H1 (cell line): ENCODE measurements at regions not wholly inside any gene's neighbourhood (a gene's known extent, or its start where the extent isn't known, plus 50 kb on each side); places are given as distances from the start of the nearest gene placed in this dataset.
A peak's percentile ranks its signal among the peaks of the same experiment; 100 is the strongest.

Experiments
- CTCF ChIA-PET: fragments of 300-600 bp; sonication (Branson Sonifier 250); formaldehyde crosslinking; loops from one replicate; lab custom pipeline; 2021; ENCODE audit not compliant: partially characterized antibody; lab: Charles Lee
- POLR2A ChIA-PET: fragments of 300-600 bp; sonication (Branson Sonifier 250); formaldehyde crosslinking; loops from one replicate; lab custom pipeline; 2021; ENCODE audit warnings: inconsistent platforms; ENCODE audit not compliant: partially characterized antibody; lab: Charles Lee
- DNase-seq, 2 experiments: peaks; one replicate each; pipeline versions ENCODE4 v3.0.0 to v3.0.0-alpha.2; 2010 to 2022; ENCODE audit warnings: low spot score in 2 of 2, low read depth in 1 of 2, mixed read lengths in 1 of 2
- FAIRE-seq: peaks from 2 replicates; lab custom pipeline; 2011; peaks lifted over from hg19 to GRCh38; lab: Jason Lieb, UNC
- H2AFZ ChIP-seq: 2 replicates; pipeline ENCODE4 v1.8.1; 2012; ENCODE audit warnings: low read length, inconsistent platforms
- H2AK5ac ChIP-seq: 2 replicates; pipeline ENCODE4 v1.6.1; 2013; ENCODE audit warnings: low read depth, low read length
- H2BK120ac ChIP-seq: replicated peaks from 2 replicates; pipeline ENCODE3; 2013; ENCODE audit warnings: low read depth, low read length, inconsistent platforms
- H2BK12ac ChIP-seq: 2 replicates; pipeline ENCODE4 v1.6.1; 2013; ENCODE audit warnings: low read depth, low read length
- H2BK15ac ChIP-seq: 2 replicates; pipeline ENCODE4 v1.6.1; 2013; ENCODE audit warnings: low read length
- H2BK20ac ChIP-seq: 2 replicates; pipeline ENCODE4 v1.6.1; 2013; ENCODE audit warnings: low read length
- H2BK5ac ChIP-seq: 2 replicates; pipeline ENCODE4 v1.6.1; 2013; ENCODE audit warnings: low read depth, low read length
- H3K14ac ChIP-seq: 2 replicates; pipeline ENCODE4 v1.6.1; 2013; ENCODE audit warnings: inconsistent platforms; ENCODE audit not compliant: insufficient read length
- H3K18ac ChIP-seq: 2 replicates; pipeline ENCODE4 v1.6.1; 2013; ENCODE audit warnings: low read length; ENCODE audit errors: extremely low read depth
- H3K23ac ChIP-seq: 2 replicates; pipeline ENCODE4 v1.6.1; 2013; ENCODE audit warnings: inconsistent platforms; ENCODE audit not compliant: insufficient read length
- H3K23me2 ChIP-seq: 2 replicates; pipeline ENCODE4 v1.6.1; 2013; ENCODE audit warnings: low read depth, low read length
- H3K27ac ChIP-seq: 2 replicates; pipeline ENCODE4 v1.6.1; 2011; ENCODE audit warnings: low read depth, low read length, inconsistent platforms
- H3K27me3 ChIP-seq, 4 experiments: replicated peaks in 1 of 4; 1 replicate in 1 of 4; 2 replicates in 3 of 4; pipeline versions ENCODE4 v1.6.1 to v1.8.1; 2011 to 2013; ENCODE audit warnings: low read length in 3 of 4, mild to moderate bottlenecking in 3 of 4, inconsistent platforms in 2 of 4, mixed read lengths in 2 of 4, moderate library complexity in 1 of 4; ENCODE audit not compliant: control insufficient read depth in 3 of 4, insufficient read depth in 3 of 4; ENCODE audit errors: extremely low read depth in 1 of 4
- H3K36me3 ChIP-seq, 4 experiments: 2 replicates each; pipeline versions ENCODE4 v1.6.1 to v1.8.1; 2011 to 2013; ENCODE audit warnings: mild to moderate bottlenecking in 4 of 4, low read length in 3 of 4, moderate library complexity in 2 of 4, control low read depth in 1 of 4, inconsistent platforms in 1 of 4; ENCODE audit not compliant: insufficient read depth in 4 of 4, control insufficient read depth in 2 of 4
- H3K4ac ChIP-seq: replicated peaks from 2 replicates; pipeline ENCODE3; 2013; ENCODE audit warnings: low read length, low read depth, mixed read lengths, inconsistent platforms; ENCODE audit not compliant: insufficient read length
- H3K4me1 ChIP-seq, 4 experiments: replicated peaks in 1 of 4; 1 replicate in 1 of 4; 2 replicates in 3 of 4; pipeline versions ENCODE4 v1.6.1 to v1.8.1; 2011 to 2013; ENCODE audit warnings: low read length in 3 of 4, inconsistent platforms in 2 of 4, mixed read lengths in 1 of 4; ENCODE audit not compliant: insufficient read depth in 4 of 4, control insufficient read depth in 3 of 4
- H3K4me2 ChIP-seq, 2 experiments: 2 replicates each; pipeline versions ENCODE4 v1.6.1 to v1.8.1; 2011 to 2013; ENCODE audit warnings: low read depth in 2 of 2, low read length in 2 of 2, control low read depth in 1 of 2, inconsistent platforms in 1 of 2, mild to moderate bottlenecking in 1 of 2; ENCODE audit not compliant: insufficient read depth in 1 of 2
- H3K4me3 ChIP-seq, 4 experiments: fragments of 200-600, 300-600 bp in 1 of 4; sonication (generic), shearing (Covaris generic), sonication (Bioruptor Twin) in 1 of 4; 2 replicates each; pipeline versions ENCODE4 v1.5.1 to v1.8.1; 2011 to 2016; ENCODE audit warnings: low read length in 4 of 4, low read depth in 3 of 4, control low read depth in 2 of 4, inconsistent platforms in 2 of 4, mild to moderate bottlenecking in 2 of 4, mixed read lengths in 1 of 4, moderate library complexity in 1 of 4; ENCODE audit not compliant: insufficient read depth in 2 of 4; ENCODE audit errors: extremely low read depth in 1 of 4
- H3K56ac ChIP-seq: replicated peaks from 2 replicates; pipeline ENCODE3; 2013; ENCODE audit warnings: low read depth, mild to moderate bottlenecking, mixed read lengths, low read length, inconsistent platforms; ENCODE audit not compliant: insufficient read length
- H3K79me1 ChIP-seq: 2 replicates; pipeline ENCODE4 v1.6.1; 2013; ENCODE audit warnings: low read depth, low read length, control low read depth
- H3K79me2 ChIP-seq, 2 experiments: 2 replicates each; pipeline versions ENCODE4 v1.6.1 to v1.8.1; 2012 to 2013; ENCODE audit warnings: low read length in 2 of 2, mild to moderate bottlenecking in 2 of 2, inconsistent platforms in 1 of 2; ENCODE audit not compliant: insufficient read depth in 2 of 2, control insufficient read depth in 1 of 2
- H3K9ac ChIP-seq, 4 experiments: replicated peaks in 1 of 4; 1 replicate in 1 of 4; 2 replicates in 3 of 4; pipeline versions ENCODE4 v1.6.1 to v1.8.1; 2011 to 2013; ENCODE audit warnings: low read depth in 3 of 4, low read length in 3 of 4, control low read depth in 2 of 4, mild to moderate bottlenecking in 2 of 4, moderate library complexity in 2 of 4, inconsistent platforms in 1 of 4; ENCODE audit errors: extremely low read depth in 1 of 4
- H3K9me3 ChIP-seq, 2 experiments: 2 replicates each; pipeline versions ENCODE4 v1.6.1 to v1.8.1; 2012 to 2013; ENCODE audit warnings: mild to moderate bottlenecking in 2 of 2, moderate library complexity in 2 of 2, control low read depth in 1 of 2, inconsistent platforms in 1 of 2, low read depth in 1 of 2, low read length in 1 of 2, mixed read lengths in 1 of 2; ENCODE audit not compliant: insufficient read depth in 2 of 2
- H4K20me1 ChIP-seq, 2 experiments: replicated peaks in 1 of 2; 2 replicates each; pipeline versions ENCODE3 to v1.8.1; 2011 to 2013; ENCODE audit warnings: inconsistent platforms in 2 of 2, low read length in 2 of 2, mild to moderate bottlenecking in 1 of 2; ENCODE audit not compliant: insufficient read depth in 2 of 2, control insufficient read depth in 1 of 2
- H4K5ac ChIP-seq: 2 replicates; pipeline ENCODE4 v1.6.1; 2013; ENCODE audit warnings: low read length, low read depth, mixed read lengths, inconsistent platforms; ENCODE audit not compliant: insufficient read length
- H4K8ac ChIP-seq: 2 replicates; pipeline ENCODE4 v1.8.0; 2013; ENCODE audit warnings: mild to moderate bottlenecking, moderate library complexity, low read length, inconsistent platforms; ENCODE audit not compliant: insufficient read depth; ENCODE audit errors: extremely low read depth
- H4K91ac ChIP-seq: replicated peaks from 2 replicates; pipeline ENCODE3; 2013; ENCODE audit warnings: low read length, mixed read lengths, inconsistent platforms; ENCODE audit not compliant: insufficient read length
- BRCA1 ChIP-seq: IDR thresholded peaks from 2 replicates; pipeline ENCODE4 v1.6.1; 2012; ENCODE audit warnings: low read depth, low read length, improper control_type of control experiment
- SRF ChIP-seq: IDR thresholded peaks from 2 replicates; pipeline ENCODE4 v1.6.1; 2011; ENCODE audit warnings: mild to moderate bottlenecking, low read depth, low read length, moderate library complexity
- TBP ChIP-seq: IDR thresholded peaks from 2 replicates; pipeline ENCODE4 v1.6.1; 2011; ENCODE audit warnings: low read depth, low read length, improper control_type of control experiment
- WGBS, 2 experiments: shearing (Covaris generic) in 1 of 2; methylation state at CpG; one replicate each; pipeline versions ENCODE4 v1.1.6 to v1.1.7; 2013 to 2015; ENCODE audit warnings: low lambda C conversion rate in 2 of 2, mixed read lengths in 2 of 2, inconsistent platforms in 1 of 2, low coverage in 1 of 2, missing lambda C conversion rate in 1 of 2; ENCODE audit not compliant: insufficient replicate concordance in 2 of 2, insufficient coverage in 1 of 2, insufficient read length in 1 of 2; ENCODE audit errors: extremely low coverage in 1 of 2, missing lambda C conversion rate in 1 of 2; 5-methylcytosine and 5-hydroxymethylcytosine counted together

DNA sequence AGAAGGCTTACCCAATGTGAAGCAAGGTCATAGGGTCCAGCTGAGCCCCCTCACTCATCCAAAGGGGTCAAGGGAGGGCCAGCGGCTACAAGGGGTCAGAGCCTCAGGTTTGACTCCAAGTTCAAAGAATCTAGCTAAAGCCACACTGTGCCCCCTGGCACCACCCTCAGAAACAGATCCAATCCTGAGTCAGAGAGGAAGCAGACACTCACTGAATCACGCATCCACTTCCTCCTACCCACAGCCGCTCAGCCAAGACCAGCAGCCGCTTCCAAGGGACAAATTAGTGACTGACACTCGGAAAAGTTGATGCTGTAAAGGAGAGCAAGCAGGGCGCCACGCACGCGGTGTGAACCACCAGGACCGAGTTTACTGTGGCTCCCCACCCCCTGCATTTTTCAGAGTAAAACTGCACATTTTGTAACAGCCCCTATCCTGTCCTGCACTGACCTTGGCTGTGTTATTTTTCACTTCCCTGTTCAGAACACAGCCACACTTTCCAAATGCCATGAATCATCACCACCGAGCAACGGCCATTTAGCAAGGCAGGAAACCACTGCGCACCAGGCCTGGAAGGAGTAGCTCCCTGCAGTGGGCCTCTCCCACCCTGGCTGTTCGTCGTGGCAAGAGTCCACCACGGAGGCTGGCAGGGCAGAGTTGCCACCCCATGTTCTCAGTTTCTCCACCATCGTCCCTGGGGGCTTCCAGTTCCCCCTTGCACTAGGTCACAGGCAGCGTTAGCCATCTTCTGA lies 147.8 kb downstream of the TOMM20 start:
- no peak overlapping the region for H4K5ac ChIP-seq
- no peak for FAIRE-seq
- no peak overlapping the region for H3K9ac ChIP-seq
- peak overlapping the region; percentile 40; the same call in 1 of the 2 replicates for H2BK12ac ChIP-seq
- H3K4me3 ChIP-seq, result no peak overlapping the region
- no peak for DNase-seq
- peak overlapping the region; percentile 18; the same call in 1 of the 2 replicates for H2BK15ac ChIP-seq
- H3K4me2 ChIP-seq, result no peak overlapping the region
- no peaks in the 10 kb centered on the region for H3K27me3 ChIP-seq
- H2AK5ac ChIP-seq, result no peak overlapping the region
- H4K20me1 ChIP-seq, result no peaks in the 10 kb centered on the region
- 89% methylated on average over 18 of the region's 18 CpGs; no CpG with 5 or more reads in 1 of the 2 experiments for WGBS, 2 experiments
- no peak overlapping the region for H3K18ac ChIP-seq
- no peak overlapping the region for H3K56ac ChIP-seq
- CTCF ChIA-PET, result interaction anchor here (0.8 to 1.6 kb wide), 4 partner anchors 8 to 113 kb away, joined by 3 to 4 read pairs (median 3); no protein-coding TSS in a partner anchor
- H2BK5ac ChIP-seq, result peak overlapping the region; percentile 17; the same call in 1 of the 2 replicates
- H2BK20ac ChIP-seq, result peak overlapping the region; percentile 25; the same call in 1 of the 2 replicates
- no peak overlapping the region for H3K23ac ChIP-seq
- H3K4me1 ChIP-seq, result peaks cover 0 to 8% (median 4%) of the 10 kb centered on the region in 4 experiments
- no peaks in the 10 kb centered on the region for H3K36me3 ChIP-seq
- H3K79me1 ChIP-seq, result no peaks in the 10 kb centered on the region
- H3K14ac ChIP-seq, result no peak overlapping the region
- H2AFZ ChIP-seq, result no peak overlapping the region
- H3K23me2 ChIP-seq, result no peaks in the 10 kb centered on the region
- no peak overlapping the region for H3K4ac ChIP-seq
- POLR2A ChIA-PET, result interaction anchor here (1.6 kb wide), 1 partner anchor 8 kb away, joined by 3 read pairs; no protein-coding TSS in a partner anchor
- H2BK120ac ChIP-seq, result no peak overlapping the region
- H3K79me2 ChIP-seq, result no peaks in the 10 kb centered on the region
- no peaks in the 10 kb centered on the region for H3K9me3 ChIP-seq
- H4K8ac ChIP-seq, result peak overlapping the region; percentile 0; the same call in 1 of the 2 replicates
- no peak overlapping the region for H3K27ac ChIP-seq
- no peak overlapping the region for H4K91ac ChIP-seq
- no peak for TF ChIP-seq SRF
- TF ChIP-seq BRCA1, result no peak
- no peak for TF ChIP-seq TBP
